Activated naive CD4-positive, alpha-beta T cell treated with anti-CD3 and anti-CD28 coated beads for 36 hours (primary cell): ENCODE measurements at regions not wholly inside any gene's neighbourhood (a gene's known extent, or its start where the extent isn't known, plus 50 kb on each side); places are given as distances from the start of the nearest gene placed in this dataset.

ENCODE experiments used
- CTCF ChIA-PET: fragments of 350-600 bp; sonication (Branson Sonifier 250); formaldehyde crosslinking; loops from one replicate; lab custom pipeline; 2021; ENCODE audit warnings: antibody characterized with exemption; lab: Charles Lee
- DNase-seq: peaks from one replicate; pipeline ENCODE4 v3.0.0-alpha.2; 2020
- H3K27ac Mint-ChIP-seq: one replicate; pipeline ENCODE4 v1.8.0; 2021; ENCODE audit warnings: mild to moderate bottlenecking, mixed read lengths
- H3K27me3 Mint-ChIP-seq: one replicate; pipeline ENCODE4 v1.8.0; 2021; ENCODE audit warnings: low read depth, mixed read lengths
- H3K36me3 Mint-ChIP-seq: one replicate; pipeline ENCODE4 v1.8.0; 2021; ENCODE audit warnings: low read depth, mixed read lengths
- H3K4me1 Mint-ChIP-seq: one replicate; pipeline ENCODE4 v1.8.0; 2021; ENCODE audit warnings: low read depth, mixed read lengths
- H3K4me3 Mint-ChIP-seq: one replicate; pipeline ENCODE4 v1.8.0; 2021; ENCODE audit warnings: mild to moderate bottlenecking, moderate library complexity, mixed read lengths
- H3K9me3 Mint-ChIP-seq: one replicate; pipeline ENCODE4 v1.8.0; 2021; ENCODE audit warnings: mixed read lengths
- intact Hi-C: fragments of 100-400 bp; cut with micrococcal nuclease; formaldehyde crosslinking; loops from one replicate; pipeline ENCODE4 v1.15.1; 2023

DNA sequence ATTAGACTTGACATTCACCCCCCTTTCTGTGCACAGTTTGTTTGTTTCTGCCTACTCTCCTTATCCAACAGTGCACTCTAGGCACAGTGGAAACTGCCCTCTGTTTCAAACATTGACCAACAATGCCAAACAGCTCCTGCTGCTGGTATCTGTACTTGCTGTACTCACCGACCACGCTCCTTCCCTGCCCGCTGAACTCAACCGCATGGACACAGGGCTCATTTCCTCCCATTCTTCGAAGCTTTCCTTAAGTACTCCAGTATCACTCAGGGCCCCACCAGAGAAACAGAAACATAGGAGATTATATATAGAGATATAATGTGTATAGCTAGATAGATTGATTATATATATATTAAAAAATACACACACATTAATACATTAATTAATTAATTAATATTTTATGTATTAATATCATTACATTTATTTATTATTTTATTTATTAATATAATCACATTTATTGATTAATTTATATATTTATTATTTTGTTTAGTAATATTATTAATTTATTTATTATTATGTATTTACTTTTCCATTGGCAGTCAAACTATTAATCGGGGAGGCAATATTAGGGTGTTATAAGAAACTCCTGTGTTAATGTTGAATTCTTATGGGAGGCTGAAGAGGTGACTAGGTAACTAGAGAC, 1528.2 kb downstream of the EFNB2 start:
- Mint-ChIP-seq H3K4me1 (no peaks in the 10 kb centered on the region), H3K4me3 (no peak overlapping the region), H3K27me3 (peaks cover 3% of the 10 kb centered on the region), H3K27ac (no peak overlapping the region), H3K9me3 (no peaks in the 10 kb centered on the region), H3K36me3 (no peaks in the 10 kb centered on the region)
- intact Hi-C loops: no loop called here
- CTCF ChIA-PET: no interaction called here
- no peak for DNase-seq

DNA sequence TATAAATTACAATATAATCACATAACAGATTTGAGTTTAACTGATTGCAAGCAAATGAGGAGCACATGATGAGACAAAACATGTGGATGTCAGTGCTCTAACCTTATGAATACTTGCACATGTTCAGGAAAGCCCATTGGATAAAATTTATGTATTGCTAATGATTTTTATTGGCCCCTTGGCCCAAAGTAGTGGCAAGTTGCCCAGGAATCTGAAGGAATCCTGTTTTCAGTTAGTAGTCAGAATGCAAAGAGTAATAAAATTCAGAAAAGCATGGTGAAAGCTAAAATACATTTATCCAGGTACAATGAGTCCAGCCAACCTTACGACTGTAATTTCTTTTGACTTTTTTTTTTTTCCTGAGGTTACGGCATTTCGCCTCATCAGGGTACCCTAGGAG, 1539.4 kb downstream of the EFNB2 start:
- Mint-ChIP-seq H3K27ac (no peak overlapping the region), H3K4me3 (no peak overlapping the region), H3K4me1 (no peaks in the 10 kb centered on the region), H3K36me3 (no peaks in the 10 kb centered on the region), H3K9me3 (no peaks in the 10 kb centered on the region), H3K27me3 (peaks cover 3% of the 10 kb centered on the region)
- intact Hi-C loops: no loop called here
- CTCF ChIA-PET: no interaction called here
- DNase-seq: no peak

DNA sequence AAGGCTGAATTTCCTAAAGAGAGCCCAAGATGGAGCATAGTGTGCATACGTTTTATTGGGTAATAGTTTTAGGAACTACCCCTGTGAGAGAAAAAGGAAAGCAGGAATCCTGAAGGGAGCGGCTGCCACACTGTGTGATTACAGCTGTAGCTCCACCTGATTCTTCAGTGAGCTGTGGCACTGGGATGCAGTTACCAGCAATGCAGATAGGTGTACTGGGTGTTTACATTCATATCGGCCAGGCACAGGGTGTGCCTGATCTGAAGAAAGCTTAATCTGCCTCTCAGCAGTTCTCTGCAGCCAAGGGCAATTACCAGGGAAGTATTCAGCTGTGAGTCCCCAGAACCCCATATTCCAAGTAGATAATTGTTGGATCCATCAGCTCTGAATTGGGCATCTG, 1541.8 kb downstream of the EFNB2 start:
- CTCF ChIA-PET: no interaction called here
- Mint-ChIP-seq H3K4me3 (no peak overlapping the region), H3K36me3 (no peaks in the 10 kb centered on the region), H3K9me3 (no peaks in the 10 kb centered on the region), H3K27ac (no peak overlapping the region), H3K4me1 (no peaks in the 10 kb centered on the region), H3K27me3 (peaks cover 3% of the 10 kb centered on the region)
- intact Hi-C loops: no loop called here
- DNase-seq: no peak

DNA sequence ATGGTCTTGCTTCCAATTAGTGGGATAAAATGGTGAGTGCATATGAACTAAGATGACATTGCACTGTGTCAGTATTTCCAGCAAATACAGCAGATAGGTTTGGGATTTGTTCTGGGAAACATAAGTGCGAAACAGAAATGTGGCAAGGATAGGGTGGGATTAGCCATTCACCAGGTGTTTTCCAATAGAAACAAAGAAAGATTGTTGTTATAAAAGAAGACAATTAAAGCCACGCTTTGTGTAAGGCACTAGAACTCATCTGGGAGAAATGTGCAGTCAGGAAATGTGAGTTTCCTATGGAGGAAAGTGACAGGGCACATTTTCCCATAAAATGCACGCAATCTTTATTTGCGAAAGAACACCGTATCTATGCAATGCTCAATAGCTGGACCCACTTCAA, 1547.8 kb downstream of the EFNB2 start:
- Mint-ChIP-seq H3K4me1 (peaks cover 19% of the 10 kb centered on the region), H3K4me3 (no peak overlapping the region), H3K36me3 (no peaks in the 10 kb centered on the region), H3K27ac (no peak overlapping the region), H3K27me3 (no peaks in the 10 kb centered on the region), H3K9me3 (no peaks in the 10 kb centered on the region)
- CTCF ChIA-PET: interaction anchor here (0.5 kb wide), 1 partner anchor 106 kb away, joined by 5 read pairs; no protein-coding TSS in a partner anchor
- intact Hi-C loops: no loop called here
- no peak for DNase-seq

DNA sequence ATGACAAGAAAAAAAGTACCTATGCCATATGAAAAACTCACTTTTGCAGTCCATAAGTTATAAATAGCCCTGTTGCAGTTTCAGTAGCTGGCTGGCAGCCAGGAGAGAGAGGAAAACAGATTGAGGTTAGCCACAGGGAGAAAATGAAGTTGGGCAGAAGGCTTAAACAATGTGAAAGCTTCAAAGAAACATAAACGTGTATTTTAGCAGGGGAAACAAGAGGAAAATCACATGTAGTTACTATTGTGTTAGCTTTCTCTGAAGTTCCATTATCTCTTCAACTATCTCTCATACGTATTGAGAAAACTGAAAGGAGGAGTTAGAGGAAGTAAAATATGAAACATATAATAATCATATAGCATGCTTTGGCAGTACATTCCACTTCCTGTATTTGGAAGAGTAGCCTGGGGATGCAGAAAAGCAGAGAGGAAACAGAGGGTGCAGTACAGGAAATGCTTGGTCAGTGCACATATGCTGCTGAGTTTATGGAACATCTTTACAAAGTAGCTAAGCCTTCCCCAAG, 1551.1 kb downstream of the EFNB2 start:
- Mint-ChIP-seq H3K36me3 (no peaks in the 10 kb centered on the region), H3K27ac (peak overlapping the region; percentile 3), H3K4me1 (peaks cover 19% of the 10 kb centered on the region), H3K4me3 (peak overlapping the region; percentile 16), H3K9me3 (no peaks in the 10 kb centered on the region), H3K27me3 (no peaks in the 10 kb centered on the region)
- intact Hi-C loops: loop anchor here (1.0 kb wide), 1 partner anchor 155 kb away; no protein-coding TSS in a partner anchor
- DNase-seq: peak; percentile 51
- CTCF ChIA-PET: no interaction called here

DNA sequence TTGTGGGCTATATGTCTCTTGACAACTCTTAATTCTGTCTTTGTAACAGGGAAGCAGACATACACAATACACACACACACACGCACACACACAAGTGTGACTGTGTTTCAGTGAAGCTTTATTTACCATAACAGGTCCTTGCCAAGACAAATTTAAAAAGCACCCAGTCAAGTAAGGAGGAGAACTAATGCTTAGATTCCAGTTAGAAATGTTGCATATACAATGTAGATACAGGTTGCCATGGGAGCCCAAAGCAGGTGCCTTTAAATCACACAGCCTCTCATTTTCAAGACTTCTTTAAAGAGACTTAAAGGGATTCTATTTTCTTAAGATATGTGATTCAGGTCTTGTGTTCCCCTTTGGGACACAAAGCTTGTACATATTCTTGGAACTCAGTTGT, 1551.9 kb downstream of the EFNB2 start:
- peaks cover 19% of the 10 kb centered on the region for H3K4me1 Mint-ChIP-seq
- H3K4me3 Mint-ChIP-seq: no peak overlapping the region
- DNase-seq: no peak
- H3K27ac Mint-ChIP-seq: no peak overlapping the region
- intact Hi-C loops: no loop called here
- CTCF ChIA-PET: no interaction called here
- H3K36me3 Mint-ChIP-seq: no peaks in the 10 kb centered on the region
- no peaks in the 10 kb centered on the region for H3K27me3 Mint-ChIP-seq
- H3K9me3 Mint-ChIP-seq: no peaks in the 10 kb centered on the region

DNA sequence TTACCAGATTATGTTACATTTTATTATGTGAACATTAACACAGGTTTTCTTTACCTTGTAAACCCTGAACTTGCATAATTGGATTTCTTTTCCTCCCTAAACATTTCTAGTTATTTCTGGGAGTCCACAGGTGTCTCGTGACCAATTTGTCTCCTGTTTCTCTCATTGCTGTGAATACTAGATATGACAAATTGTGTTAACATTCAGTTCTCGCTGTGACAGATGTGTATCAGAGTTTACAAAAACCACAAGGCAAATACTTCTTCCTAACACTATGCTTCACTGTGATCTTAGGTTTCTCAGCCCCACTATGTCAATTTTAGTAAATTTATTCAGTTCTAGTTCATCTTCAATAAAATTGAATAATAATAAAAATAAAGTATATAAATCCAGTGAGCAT, 1554.9 kb downstream of the EFNB2 start:
- intact Hi-C loops: no loop called here
- CTCF ChIA-PET: no interaction called here
- no peaks in the 10 kb centered on the region for H3K9me3 Mint-ChIP-seq
- H3K4me3 Mint-ChIP-seq: no peak overlapping the region
- no peaks in the 10 kb centered on the region for H3K36me3 Mint-ChIP-seq
- no peaks in the 10 kb centered on the region for H3K27me3 Mint-ChIP-seq
- peaks cover 23% of the 10 kb centered on the region for H3K4me1 Mint-ChIP-seq
- H3K27ac Mint-ChIP-seq: no peak overlapping the region
- DNase-seq: no peak

DNA sequence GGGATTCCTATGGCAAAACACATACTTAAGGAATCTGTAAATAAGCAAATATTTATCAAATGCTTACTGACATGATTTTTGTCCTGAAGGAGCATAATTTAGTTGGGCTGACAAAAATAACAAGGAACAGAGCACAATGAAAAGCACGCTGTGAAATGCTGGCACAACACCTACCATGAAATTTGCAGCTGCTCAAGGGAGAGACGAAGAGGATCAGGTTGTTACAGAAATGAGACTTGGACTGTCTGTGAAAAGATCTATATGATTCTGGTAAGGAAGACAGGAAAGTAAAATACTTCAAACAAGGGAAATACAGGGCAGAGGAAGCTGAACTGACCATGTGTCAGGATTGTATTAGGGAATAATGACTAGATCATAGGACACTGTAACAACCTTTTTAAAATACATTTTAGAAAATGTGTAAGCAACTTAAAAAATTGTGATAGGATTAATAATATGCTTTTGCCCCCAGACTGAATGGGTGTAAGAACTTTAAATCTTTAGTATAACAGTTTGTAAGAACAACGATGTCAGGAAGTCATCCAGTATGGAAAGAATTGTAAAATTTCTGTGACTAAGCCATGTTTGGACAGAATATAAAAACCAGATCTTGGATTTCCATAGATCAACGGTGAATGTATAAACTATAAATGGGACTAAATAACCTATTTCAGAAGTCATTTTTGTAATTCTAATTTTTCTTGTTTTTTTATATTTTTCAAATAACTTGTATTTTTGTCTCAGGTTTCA, 1556.0 kb downstream of the EFNB2 start:
- DNase-seq: no peak
- Mint-ChIP-seq H3K36me3 (no peaks in the 10 kb centered on the region), H3K4me3 (no peak overlapping the region), H3K4me1 (peaks cover 18% of the 10 kb centered on the region), H3K27ac (no peak overlapping the region), H3K27me3 (no peaks in the 10 kb centered on the region), H3K9me3 (no peaks in the 10 kb centered on the region)
- CTCF ChIA-PET: no interaction called here
- intact Hi-C loops: no loop called here

DNA sequence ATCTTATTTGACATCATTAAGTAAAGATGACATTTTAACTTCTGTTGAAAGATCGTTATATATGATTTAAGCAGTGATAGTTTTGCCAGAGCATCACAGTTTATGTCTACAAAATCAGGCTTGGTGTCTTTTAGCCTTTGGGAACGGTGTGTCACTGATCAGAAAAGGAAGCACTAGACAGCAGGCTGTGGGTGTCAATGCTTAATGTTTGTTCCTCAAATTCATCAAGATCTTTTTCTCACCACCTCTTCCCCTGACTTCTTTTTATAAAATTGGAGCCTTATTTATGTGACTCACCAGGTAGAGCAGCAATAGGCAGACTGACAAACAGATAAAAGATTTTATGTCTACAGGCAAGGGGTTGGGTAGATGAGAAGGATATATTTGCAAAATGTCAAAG, 1558.5 kb downstream of the EFNB2 start:
- intact Hi-C loops: no loop called here
- Mint-ChIP-seq H3K27me3 (no peaks in the 10 kb centered on the region), H3K27ac (no peak overlapping the region), H3K4me3 (no peak overlapping the region), H3K36me3 (no peaks in the 10 kb centered on the region), H3K4me1 (peaks cover 7% of the 10 kb centered on the region), H3K9me3 (no peaks in the 10 kb centered on the region)
- CTCF ChIA-PET: no interaction called here
- DNase-seq: no peak

DNA sequence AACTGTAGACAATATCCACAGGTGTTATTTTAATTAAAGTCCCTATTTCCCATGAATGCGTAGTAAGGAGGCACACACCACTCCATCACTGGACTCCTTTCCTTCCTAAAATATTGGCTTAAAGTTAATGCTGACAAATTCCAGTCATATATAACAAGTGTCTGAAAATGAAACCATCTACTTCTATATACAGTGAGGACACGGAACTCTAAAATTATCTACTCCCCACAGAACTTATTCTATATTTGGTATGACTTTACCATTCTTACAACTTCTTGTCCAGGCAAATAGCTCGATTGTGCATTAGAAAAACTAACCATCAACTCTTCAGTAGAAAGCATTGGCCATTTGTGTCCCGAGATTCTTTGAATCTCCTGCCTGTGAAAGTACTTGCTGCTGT, 1560.2 kb downstream of the EFNB2 start:
- H3K9me3 Mint-ChIP-seq: no peaks in the 10 kb centered on the region
- no peak overlapping the region for H3K27ac Mint-ChIP-seq
- CTCF ChIA-PET: no interaction called here
- peaks cover 7% of the 10 kb centered on the region for H3K4me1 Mint-ChIP-seq
- DNase-seq: no peak
- H3K4me3 Mint-ChIP-seq: no peak overlapping the region
- H3K36me3 Mint-ChIP-seq: no peaks in the 10 kb centered on the region
- intact Hi-C loops: no loop called here
- H3K27me3 Mint-ChIP-seq: no peaks in the 10 kb centered on the region

DNA sequence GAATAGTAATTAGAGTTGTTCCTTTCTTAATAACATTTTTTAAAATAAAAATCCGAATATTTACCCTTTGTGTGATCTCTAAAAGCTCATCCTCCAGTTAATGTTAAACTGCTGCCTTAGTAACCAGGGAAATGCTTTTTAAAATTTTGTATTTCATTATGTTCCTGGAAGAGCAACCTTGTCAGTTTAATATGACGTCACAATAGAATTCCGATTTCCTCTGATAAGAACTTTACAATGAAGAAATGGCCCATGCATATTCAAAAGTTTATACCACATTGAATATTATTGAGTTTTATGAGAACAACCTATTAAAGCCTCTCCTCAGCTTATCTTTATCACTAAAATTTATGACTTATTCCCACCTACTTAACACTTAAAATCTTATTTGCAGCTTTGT, 1566.6 kb downstream of the EFNB2 start:
- Mint-ChIP-seq H3K36me3 (no peaks in the 10 kb centered on the region), H3K9me3 (no peaks in the 10 kb centered on the region), H3K4me1 (no peaks in the 10 kb centered on the region), H3K27me3 (peaks cover 2% of the 10 kb centered on the region), H3K4me3 (no peak overlapping the region), H3K27ac (no peak overlapping the region)
- no peak for DNase-seq
- CTCF ChIA-PET: interaction anchor here (0.5 kb wide), 1 partner anchor 1568 kb away, joined by 3 read pairs; no protein-coding TSS in a partner anchor
- intact Hi-C loops: no loop called here

DNA sequence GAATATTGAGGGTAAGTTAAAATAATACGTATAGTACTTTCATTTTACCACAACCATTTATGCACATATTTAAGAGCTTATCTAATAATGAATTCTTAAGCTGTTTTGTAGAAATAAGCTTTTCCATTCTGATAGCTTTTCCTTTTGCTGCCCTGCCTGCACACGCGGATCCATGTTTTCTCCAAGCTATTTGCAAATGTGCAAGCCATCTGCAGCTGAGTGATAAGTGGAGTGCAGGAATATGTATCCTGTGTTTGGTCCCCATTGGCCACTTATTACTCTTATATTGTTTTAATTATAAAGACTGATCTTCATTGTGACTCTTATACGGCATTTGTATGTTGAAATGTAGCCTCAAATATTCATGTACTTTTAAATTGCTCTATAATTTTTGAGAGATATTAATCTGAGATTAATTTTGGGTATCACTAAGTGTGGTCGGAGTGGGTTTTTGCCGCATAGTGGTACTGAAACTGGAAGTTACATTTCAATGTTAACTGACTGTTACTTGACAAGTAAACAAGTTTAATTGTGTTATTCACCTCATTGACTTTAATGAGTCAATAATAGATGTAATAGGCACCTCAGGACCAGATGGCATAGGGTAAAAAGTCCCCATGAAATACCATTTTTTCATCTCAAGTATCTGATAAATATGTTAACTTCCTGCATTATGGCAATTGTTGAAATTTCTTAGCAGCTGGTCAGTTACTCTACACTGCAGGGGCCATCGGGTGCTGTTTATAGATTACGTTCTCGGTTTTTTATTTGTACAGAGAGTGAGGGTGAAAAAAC, 1567.4 kb downstream of the EFNB2 start:
- intact Hi-C loops: no loop called here
- CTCF ChIA-PET: no interaction called here
- no peak overlapping the region for H3K27ac Mint-ChIP-seq

More for the DNA sequence above, 1567.4 kb downstream of the EFNB2 start:
- no peak for DNase-seq
- Mint-ChIP-seq H3K9me3 (no peaks in the 10 kb centered on the region), H3K27me3 (peaks cover 2% of the 10 kb centered on the region), H3K4me1 (no peaks in the 10 kb centered on the region), H3K4me3 (no peak overlapping the region), H3K36me3 (no peaks in the 10 kb centered on the region)
